ENCODE measurements at regions not wholly inside any gene's neighbourhood (a gene's known extent, or its start where the extent isn't known, plus 50 kb on each side); places are given as distances from the start of the nearest gene placed in this dataset.
"Not testable (repeated sequence)": the region's sequence is repeated elsewhere in the genome, so short reads cannot be mapped to it uniquely, and the experiment has no call there.

- no peak for DNase-seq
Observed at GRCh38 chr13:60661521-60661920, 264.5 kb downstream of the TDRD3 start.

GRCh38 chr13:60657586-60657985 is 260.6 kb downstream of the TDRD3 start:
- not testable (repeated sequence) for DNase-seq

GRCh38 chr13:60655256-60655655 is 258.2 kb downstream of the TDRD3 start:
- DNase-seq: no peak

GRCh38 chr13:60654415-60654814 is 257.4 kb downstream of the TDRD3 start:
- no peak for DNase-seq

- DNase-seq: no peak
Observed at GRCh38 chr13:60647547-60647946, 250.5 kb downstream of the TDRD3 start.

GRCh38 chr13:60646620-60647019 is 249.6 kb downstream of the TDRD3 start:
- DNase-seq: no peak

- no peak for DNase-seq
Observed at GRCh38 chr13:60645676-60646075, 248.7 kb downstream of the TDRD3 start.

GRCh38 chr13:60642552-60642951 is 245.5 kb downstream of the TDRD3 start:
- DNase-seq: no peak

- no peak for DNase-seq
Observed at GRCh38 chr13:60629158-60629557, 232.1 kb downstream of the TDRD3 start.

- DNase-seq: peak; percentile 48
Observed at GRCh38 chr13:60627071-60627686, 230.2 kb downstream of the TDRD3 start.
